ENCODE measurements at regions not wholly inside any gene's neighbourhood (a gene's known extent, or its start where the extent isn't known, plus 50 kb on each side); places are given as distances from the start of the nearest gene placed in this dataset.

GRCh38 chr11:104556606-104557301 lies 341.5 kb downstream of the CASP12 start:
- no peaks in the 10 kb centered on the region for H3K9me3 ChIP-seq
- intact Hi-C loops (cut with DNase I; ENCODE audit: low total_unique reads): no loop called here
- H3K4me3 ChIP-seq: no peak overlapping the region
- H3K27ac ChIP-seq: no peak overlapping the region
- H3K27me3 ChIP-seq: no peaks in the 10 kb centered on the region
- TF ChIP-seq POLR2A (IDR thresholded peaks at IDR 0.05) (no peak), CTCF (IDR thresholded peaks at IDR 0.05) (no peak), EP300 (IDR thresholded peaks at IDR 0.05) (no peak), POLR2AphosphoS5 (IDR thresholded peaks at IDR 0.05) (no peak)
- no peaks in the 10 kb centered on the region for H3K36me3 ChIP-seq
- 56 to 73% (median 66%) methylated on average over 4 of the region's 4 CpGs for WGBS, 5 donors
- H3K4me1 ChIP-seq: no peaks in the 10 kb centered on the region
- no peak for DNase-seq

- 56 to 69% (median 62%) methylated on average over 1 of the region's 1 CpG for WGBS, 5 donors
Measured at GRCh38 chr11:104549019-104549418, 349.2 kb downstream of the CASP12 start.

GRCh38 chr11:104547996-104548661 lies 350.1 kb downstream of the CASP12 start:
- H3K4me3 ChIP-seq: no peak overlapping the region
- WGBS, 5 donors: 83 to 91% (median 87%) methylated on average over 3 of the region's 3 CpGs
- no peaks in the 10 kb centered on the region for H3K4me1 ChIP-seq
- H3K27me3 ChIP-seq: no peaks in the 10 kb centered on the region
- DNase-seq: peak in 1 of 2 donors; percentile 34
- TF ChIP-seq POLR2A (IDR thresholded peaks at IDR 0.05) (no peak), CTCF (IDR thresholded peaks at IDR 0.05) (no peak), POLR2AphosphoS5 (IDR thresholded peaks at IDR 0.05) (no peak), EP300 (IDR thresholded peaks at IDR 0.05) (no peak)
- no peaks in the 10 kb centered on the region for H3K36me3 ChIP-seq
- no peak overlapping the region for H3K27ac ChIP-seq
- no peaks in the 10 kb centered on the region for H3K9me3 ChIP-seq
- intact Hi-C loops (cut with DNase I; ENCODE audit: low total_unique reads): no loop called here

More at GRCh38 chr11:104549019-104549418, 349.2 kb downstream of the CASP12 start:
- no peak for TF ChIP-seq EP300 (IDR thresholded peaks at IDR 0.05)
- Histone ChIP-seq H3K9me3 (no peaks in the 10 kb centered on the region), H3K27ac (no peak overlapping the region), H3K4me3 (no peak overlapping the region), H3K4me1 (no peaks in the 10 kb centered on the region), H3K27me3 (no peaks in the 10 kb centered on the region), H3K36me3 (no peaks in the 10 kb centered on the region)
- intact Hi-C loops (cut with DNase I; ENCODE audit: low total_unique reads): no loop called here
- DNase-seq: no peak

- no peaks in the 10 kb centered on the region for H3K9me3 ChIP-seq
- 90 to 95% (median 94%) methylated on average over 2 of the region's 2 CpGs for WGBS, 5 donors
- no peak for TF ChIP-seq POLR2A (IDR thresholded peaks at IDR 0.05)
- TF ChIP-seq POLR2AphosphoS5 (IDR thresholded peaks at IDR 0.05): no peak
- no peak for TF ChIP-seq EP300 (IDR thresholded peaks at IDR 0.05)
- TF ChIP-seq CTCF (IDR thresholded peaks at IDR 0.05): no peak
- intact Hi-C loops (cut with DNase I; ENCODE audit: low total_unique reads): no loop called here
- H3K4me1 ChIP-seq: peaks cover 0 to 4% (median 0%) of the 10 kb centered on the region in 4 donors
- no peak overlapping the region for H3K27ac ChIP-seq
- no peak overlapping the region for H3K4me3 ChIP-seq
- no peaks in the 10 kb centered on the region for H3K36me3 ChIP-seq
- no peaks in the 10 kb centered on the region for H3K27me3 ChIP-seq
- DNase-seq: no peak
Measured at GRCh38 chr11:104546501-104546900, 351.8 kb downstream of the CASP12 start.

GRCh38 chr11:104541701-104542100 lies 356.6 kb downstream of the CASP12 start:
- no peak overlapping the region for H3K4me3 ChIP-seq
- no peaks in the 10 kb centered on the region for H3K27me3 ChIP-seq
- no peaks in the 10 kb centered on the region for H3K9me3 ChIP-seq
- H3K27ac ChIP-seq: no peak overlapping the region
- intact Hi-C loops (cut with DNase I; ENCODE audit: low total_unique reads): no loop called here
- 69 to 80% (median 78%) methylated on average over 1 of the region's 1 CpG for WGBS, 5 donors
- TF ChIP-seq CTCF (IDR thresholded peaks at IDR 0.05) (no peak), POLR2AphosphoS5 (IDR thresholded peaks at IDR 0.05) (no peak), EP300 (IDR thresholded peaks at IDR 0.05) (no peak), POLR2A (IDR thresholded peaks at IDR 0.05) (no peak)
- peak in 1 of 2 donors; percentile 17 for DNase-seq
- peaks cover 0 to 11% (median 0%) of the 10 kb centered on the region in 4 donors for H3K4me1 ChIP-seq
- H3K36me3 ChIP-seq: no peaks in the 10 kb centered on the region

Data from stomach (tissue), 8 donors.